A549 (cell line): ENCODE measurements at regions not wholly inside any gene's neighbourhood (a gene's known extent, or its start where the extent isn't known, plus 50 kb on each side); places are given as distances from the start of the nearest gene placed in this dataset.

Experiments used
- EP300 ChIP-seq, 2 experiments: fragments of >200 bp; sonication (Bioruptor Twin); formaldehyde crosslinking; IDR thresholded peaks; 2 replicates in 1 of 2; 3 replicates in 1 of 2; pipeline ENCODE4 v1.6.1; 2016 to 2017
- POLR2A ChIP-seq: IDR thresholded peaks from 2 replicates; pipeline ENCODE4 v1.6.1; 2012; ENCODE audit warnings: mild to moderate bottlenecking, low read length
- RFX5 ChIP-seq: fragments of 450-650 bp; IDR thresholded peaks from 2 replicates; pipeline ENCODE4 v1.7.1; 2014; ENCODE audit warnings: antibody characterized with exemption, mild to moderate bottlenecking, moderate library complexity
- TF ChIP-seq, protein P1 (sequence below): IDR thresholded peaks from 2 replicates; pipeline ENCODE4 v1.6.1; 2012
- TF ChIP-seq, protein P2 (sequence below): fragments of >200 bp; sonication (Bioruptor Twin); formaldehyde crosslinking; IDR thresholded peaks from 3 replicates; pipeline ENCODE4 v1.5.1; 2016
- TF ChIP-seq, protein P3 (sequence below): IDR thresholded peaks from 2 replicates; pipeline ENCODE4 v1.6.1; 2012

DNA sequence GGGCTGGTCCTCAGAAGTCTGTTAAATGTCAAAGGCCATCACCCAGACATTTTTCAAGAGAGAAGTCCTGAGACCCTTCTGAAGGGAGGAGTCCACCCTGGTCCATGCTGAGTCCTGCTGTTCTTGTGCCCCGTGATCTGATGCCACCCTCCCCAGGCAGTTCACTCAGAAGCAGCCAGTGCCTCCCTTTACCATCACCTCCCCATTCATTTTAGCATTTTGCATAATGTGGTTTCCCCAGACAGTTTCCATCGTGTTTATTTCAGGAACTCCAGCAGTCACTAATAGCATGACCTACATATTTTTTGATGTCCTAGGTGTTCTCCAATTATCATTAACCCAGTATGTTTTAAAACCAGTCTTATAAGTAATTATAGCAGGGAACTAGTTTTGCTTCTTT, 353.0 kb upstream of the CDH5 start:
- TF ChIP-seq, protein P1, sequence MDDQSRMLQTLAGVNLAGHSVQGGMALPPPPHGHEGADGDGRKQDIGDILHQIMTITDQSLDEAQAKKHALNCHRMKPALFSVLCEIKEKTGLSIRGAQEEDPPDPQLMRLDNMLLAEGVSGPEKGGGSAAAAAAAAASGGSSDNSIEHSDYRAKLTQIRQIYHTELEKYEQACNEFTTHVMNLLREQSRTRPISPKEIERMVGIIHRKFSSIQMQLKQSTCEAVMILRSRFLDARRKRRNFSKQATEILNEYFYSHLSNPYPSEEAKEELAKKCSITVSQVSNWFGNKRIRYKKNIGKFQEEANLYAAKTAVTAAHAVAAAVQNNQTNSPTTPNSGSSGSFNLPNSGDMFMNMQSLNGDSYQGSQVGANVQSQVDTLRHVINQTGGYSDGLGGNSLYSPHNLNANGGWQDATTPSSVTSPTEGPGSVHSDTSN, result no peak
- TF ChIP-seq RFX5 (no peak), POLR2A (no peak), EP300 (IDR thresholded peaks at IDR 0.05) (no peak)
- TF ChIP-seq, protein P2, sequence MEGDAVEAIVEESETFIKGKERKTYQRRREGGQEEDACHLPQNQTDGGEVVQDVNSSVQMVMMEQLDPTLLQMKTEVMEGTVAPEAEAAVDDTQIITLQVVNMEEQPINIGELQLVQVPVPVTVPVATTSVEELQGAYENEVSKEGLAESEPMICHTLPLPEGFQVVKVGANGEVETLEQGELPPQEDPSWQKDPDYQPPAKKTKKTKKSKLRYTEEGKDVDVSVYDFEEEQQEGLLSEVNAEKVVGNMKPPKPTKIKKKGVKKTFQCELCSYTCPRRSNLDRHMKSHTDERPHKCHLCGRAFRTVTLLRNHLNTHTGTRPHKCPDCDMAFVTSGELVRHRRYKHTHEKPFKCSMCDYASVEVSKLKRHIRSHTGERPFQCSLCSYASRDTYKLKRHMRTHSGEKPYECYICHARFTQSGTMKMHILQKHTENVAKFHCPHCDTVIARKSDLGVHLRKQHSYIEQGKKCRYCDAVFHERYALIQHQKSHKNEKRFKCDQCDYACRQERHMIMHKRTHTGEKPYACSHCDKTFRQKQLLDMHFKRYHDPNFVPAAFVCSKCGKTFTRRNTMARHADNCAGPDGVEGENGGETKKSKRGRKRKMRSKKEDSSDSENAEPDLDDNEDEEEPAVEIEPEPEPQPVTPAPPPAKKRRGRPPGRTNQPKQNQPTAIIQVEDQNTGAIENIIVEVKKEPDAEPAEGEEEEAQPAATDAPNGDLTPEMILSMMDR, result no peak
- TF ChIP-seq, protein P3, sequence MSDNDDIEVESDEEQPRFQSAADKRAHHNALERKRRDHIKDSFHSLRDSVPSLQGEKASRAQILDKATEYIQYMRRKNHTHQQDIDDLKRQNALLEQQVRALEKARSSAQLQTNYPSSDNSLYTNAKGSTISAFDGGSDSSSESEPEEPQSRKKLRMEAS, result no peak
